ENCODE measurements at regions not wholly inside any gene's neighbourhood (a gene's known extent, or its start where the extent isn't known, plus 50 kb on each side); places are given as distances from the start of the nearest gene placed in this dataset.
"Not testable (repeated sequence)": the region's sequence is repeated elsewhere in the genome, so short reads cannot be mapped to it uniquely, and the experiment has no call there.

DNA sequence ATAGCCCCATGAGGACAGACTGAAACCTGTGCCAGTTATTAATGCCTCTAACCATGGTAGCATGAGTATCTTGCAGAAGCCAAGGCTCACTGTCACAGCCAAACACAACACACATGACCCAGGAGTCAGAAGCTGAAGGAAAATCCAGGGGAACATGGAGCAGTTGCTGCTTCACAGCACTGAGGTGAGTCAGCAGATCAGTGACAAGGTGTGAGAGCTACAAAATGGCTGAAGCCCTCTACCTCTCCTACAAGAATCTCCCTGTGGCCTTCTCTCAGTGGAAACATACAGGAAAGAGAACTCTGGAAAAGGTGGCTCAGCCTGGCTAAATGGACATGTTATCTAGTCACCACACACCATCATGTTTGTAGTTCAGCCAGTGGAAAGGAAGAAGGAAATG, 93.5 kb downstream of the NAB1 start:
- no peaks in the 10 kb centered on the region for H3K79me2 ChIP-seq (ENCODE audit: control insufficient read depth, insufficient read depth, low read length, unreplicated experiment)
- peaks cover 5% of the 10 kb centered on the region for H3K4me1 ChIP-seq (ENCODE audit: control insufficient read depth, insufficient read depth, low read length, unreplicated experiment)
- no peak overlapping the region for H3K4me3 ChIP-seq (ENCODE audit: low read depth, low read length)
- no peak overlapping the region for H2AFZ ChIP-seq (ENCODE audit: low read length, unreplicated experiment)
- peaks cover 10% of the 10 kb centered on the region; the same call in 1 of the 2 replicates for H3K27me3 ChIP-seq (ENCODE audit: insufficient read depth, low read length)
- H3K27ac ChIP-seq (ENCODE audit: low read depth, low read length): no peak overlapping the region
- H3K36me3 ChIP-seq (ENCODE audit: insufficient read depth, low read length): no peaks in the 10 kb centered on the region

DNA sequence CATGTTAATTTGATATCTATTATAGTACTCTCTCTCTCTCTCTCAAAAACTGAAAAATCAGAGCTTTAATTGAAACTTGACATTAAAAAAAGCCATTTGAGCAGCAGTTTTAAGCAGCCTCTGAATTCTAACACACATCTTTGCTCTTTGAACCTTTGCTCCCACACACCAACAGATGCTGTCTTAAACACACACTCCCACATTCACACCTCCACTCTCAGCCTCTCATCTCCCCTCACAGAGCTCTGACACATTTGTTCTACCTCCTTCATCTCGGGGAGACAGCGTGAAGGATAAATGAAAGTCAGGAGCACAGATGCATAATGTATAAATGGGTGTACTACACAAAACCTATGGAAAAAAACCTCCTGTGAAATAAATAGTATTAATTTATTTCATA, 95.2 kb downstream of the NAB1 start:
- H3K36me3 ChIP-seq (ENCODE audit: insufficient read depth, low read length): no peaks in the 10 kb centered on the region
- no peak overlapping the region for H3K27ac ChIP-seq (ENCODE audit: low read depth, low read length)
- no peak overlapping the region for H3K4me3 ChIP-seq (ENCODE audit: low read depth, low read length)
- no peaks in the 10 kb centered on the region for H3K79me2 ChIP-seq (ENCODE audit: control insufficient read depth, insufficient read depth, low read length, unreplicated experiment)
- H3K27me3 ChIP-seq (ENCODE audit: insufficient read depth, low read length): peaks cover 8% of the 10 kb centered on the region; the same call in 1 of the 2 replicates
- peaks cover 5% of the 10 kb centered on the region for H3K4me1 ChIP-seq (ENCODE audit: control insufficient read depth, insufficient read depth, low read length, unreplicated experiment)
- no peak overlapping the region for H2AFZ ChIP-seq (ENCODE audit: low read length, unreplicated experiment)

DNA sequence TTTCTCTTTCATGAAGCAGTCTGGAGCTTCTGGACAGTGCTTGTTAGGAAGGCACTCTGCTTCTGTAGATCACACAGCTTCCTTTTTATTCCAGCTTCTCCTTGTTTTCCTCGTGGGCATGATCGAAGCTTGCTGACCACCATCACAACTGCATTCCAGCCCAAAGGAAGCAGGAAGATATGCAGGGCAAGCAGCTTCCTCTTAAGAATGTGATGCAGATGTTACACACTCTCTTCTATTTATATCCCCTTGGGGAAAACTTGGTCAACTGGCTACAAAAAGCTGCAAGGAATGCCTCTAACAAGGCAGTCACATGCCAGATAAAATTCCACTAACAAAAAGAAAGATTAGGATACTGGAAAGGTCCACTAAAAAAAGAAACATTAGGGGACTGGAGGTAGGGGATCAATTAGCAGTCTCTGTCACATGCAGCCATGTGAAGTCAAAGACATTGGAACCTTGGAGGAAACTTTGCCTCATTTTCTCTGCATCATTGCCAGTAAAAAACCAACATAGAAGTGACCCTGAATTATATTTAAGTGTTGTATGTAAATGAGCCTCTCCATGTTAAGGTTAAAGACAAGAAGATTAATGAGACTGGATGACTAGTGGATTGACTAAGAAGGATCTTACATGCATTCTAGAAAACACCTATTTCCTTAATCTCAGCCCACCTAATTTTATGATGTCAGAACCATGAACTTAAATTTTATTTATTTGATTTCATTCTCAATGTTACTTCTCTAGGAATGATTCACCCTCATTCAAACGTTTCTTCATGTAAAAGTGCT, 98.3 kb downstream of the NAB1 start:
- peak overlapping the region; percentile 26 for H2AFZ ChIP-seq (ENCODE audit: low read length, unreplicated experiment)
- H3K27ac ChIP-seq (ENCODE audit: low read depth, low read length): no peak overlapping the region
- H3K27me3 ChIP-seq (ENCODE audit: insufficient read depth, low read length): peaks cover 6% of the 10 kb centered on the region; the same call in 1 of the 2 replicates
- no peaks in the 10 kb centered on the region for H3K36me3 ChIP-seq (ENCODE audit: insufficient read depth, low read length)
- H3K4me3 ChIP-seq (ENCODE audit: low read depth, low read length): no peak overlapping the region
- H3K4me1 ChIP-seq (ENCODE audit: control insufficient read depth, insufficient read depth, low read length, unreplicated experiment): peaks cover 5% of the 10 kb centered on the region
- no peaks in the 10 kb centered on the region for H3K79me2 ChIP-seq (ENCODE audit: control insufficient read depth, insufficient read depth, low read length, unreplicated experiment)

DNA sequence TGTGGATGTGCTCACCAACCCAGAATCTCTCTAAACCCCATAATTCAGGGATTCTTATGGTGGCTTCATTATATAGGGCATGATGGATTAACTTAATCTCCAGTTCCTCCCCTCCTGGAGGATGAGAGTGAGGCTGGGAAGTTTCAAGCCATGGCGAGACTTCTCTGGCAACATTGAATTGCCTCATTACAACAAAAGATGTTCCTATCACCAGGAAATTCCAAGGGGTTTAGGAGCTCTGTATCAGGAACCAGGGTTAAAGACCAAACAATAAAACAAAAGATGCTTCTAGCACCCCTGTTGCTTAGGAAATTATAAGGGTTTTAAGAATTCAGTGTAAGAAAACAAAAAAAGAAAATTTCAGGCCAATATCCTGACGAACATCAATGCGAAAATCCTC, 100.1 kb downstream of the NAB1 start:
- Histone ChIP-seq H3K4me1 (ENCODE audit: control insufficient read depth, insufficient read depth, low read length, unreplicated experiment) (peaks cover 5% of the 10 kb centered on the region), H3K4me3 (ENCODE audit: low read depth, low read length) (no peak overlapping the region), H2AFZ (ENCODE audit: low read length, unreplicated experiment) (no peak overlapping the region), H3K27ac (ENCODE audit: low read depth, low read length) (no peak overlapping the region), H3K79me2 (ENCODE audit: control insufficient read depth, insufficient read depth, low read length, unreplicated experiment) (no peaks in the 10 kb centered on the region), H3K27me3 (ENCODE audit: insufficient read depth, low read length) (no peaks in the 10 kb centered on the region), H3K36me3 (ENCODE audit: insufficient read depth, low read length) (no peaks in the 10 kb centered on the region)

DNA sequence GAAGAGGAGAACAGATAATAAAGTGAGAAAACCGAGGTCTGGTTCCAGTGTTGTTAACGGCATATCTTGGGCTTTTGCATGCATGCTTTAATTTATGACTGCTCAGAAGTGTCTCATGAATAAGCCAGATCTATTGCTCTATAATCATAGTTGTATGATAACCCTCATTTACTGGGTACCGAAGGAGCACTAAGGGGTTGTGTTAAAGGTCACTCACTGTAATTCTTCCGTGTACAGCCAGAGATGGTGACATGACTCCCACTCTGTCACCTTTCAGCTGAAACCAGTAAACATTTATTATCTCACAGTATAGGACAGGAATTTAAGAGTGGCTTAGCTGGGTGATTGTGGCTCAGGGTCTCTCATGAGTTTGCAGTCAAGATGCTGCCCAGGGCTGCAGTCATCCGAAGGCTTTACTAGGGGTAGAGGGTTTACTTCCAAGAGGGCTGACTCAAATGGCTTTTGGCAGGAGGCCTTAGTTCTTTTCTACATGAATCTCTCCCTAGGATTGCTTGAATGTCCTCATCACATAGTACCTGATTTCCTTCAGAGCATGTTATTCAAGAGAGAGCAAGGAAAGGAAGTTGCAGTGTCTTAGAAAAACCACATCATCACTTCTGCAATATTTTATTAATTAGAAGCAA, 107.0 kb downstream of the NAB1 start:
- H3K27me3 ChIP-seq (ENCODE audit: insufficient read depth, low read length): no peaks in the 10 kb centered on the region
- no peaks in the 10 kb centered on the region for H3K36me3 ChIP-seq (ENCODE audit: insufficient read depth, low read length)
- peaks cover 8% of the 10 kb centered on the region for H3K4me1 ChIP-seq (ENCODE audit: control insufficient read depth, insufficient read depth, low read length, unreplicated experiment)
- H3K4me3 ChIP-seq (ENCODE audit: low read depth, low read length): no peak overlapping the region
- no peaks in the 10 kb centered on the region for H3K79me2 ChIP-seq (ENCODE audit: control insufficient read depth, insufficient read depth, low read length, unreplicated experiment)
- H3K27ac ChIP-seq (ENCODE audit: low read depth, low read length): no peak overlapping the region
- H2AFZ ChIP-seq (ENCODE audit: low read length, unreplicated experiment): no peak overlapping the region

DNA sequence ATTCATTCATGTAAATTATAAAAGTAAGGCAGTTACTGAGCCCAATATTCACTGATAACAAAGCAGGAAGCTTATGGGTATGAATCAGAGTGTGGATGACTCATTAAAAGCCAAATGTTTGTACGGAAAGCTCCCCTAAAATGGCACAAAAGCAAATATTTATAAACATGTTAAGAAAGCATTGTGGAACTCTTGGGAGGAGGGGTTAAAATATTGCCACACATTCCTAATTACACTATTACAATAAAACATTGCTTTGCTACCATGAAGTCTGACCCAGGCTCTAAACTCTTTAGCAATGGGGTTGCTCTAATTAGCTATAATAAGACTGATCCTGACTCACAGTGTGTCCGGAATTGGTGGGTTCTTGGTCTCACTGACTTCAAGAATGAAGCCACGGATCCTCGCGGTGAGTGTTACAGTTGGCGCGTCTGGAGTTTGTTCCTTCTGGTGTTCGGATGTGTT, 110.9 kb downstream of the NAB1 start:
- Histone ChIP-seq H2AFZ (ENCODE audit: low read length, unreplicated experiment) (no peak overlapping the region), H3K79me2 (ENCODE audit: control insufficient read depth, insufficient read depth, low read length, unreplicated experiment) (no peaks in the 10 kb centered on the region), H3K4me1 (ENCODE audit: control insufficient read depth, insufficient read depth, low read length, unreplicated experiment) (peaks cover 8% of the 10 kb centered on the region), H3K27ac (ENCODE audit: low read depth, low read length) (no peak overlapping the region), H3K4me3 (ENCODE audit: low read depth, low read length) (no peak overlapping the region), H3K27me3 (ENCODE audit: insufficient read depth, low read length) (no peaks in the 10 kb centered on the region), H3K36me3 (ENCODE audit: insufficient read depth, low read length) (no peaks in the 10 kb centered on the region)

DNA sequence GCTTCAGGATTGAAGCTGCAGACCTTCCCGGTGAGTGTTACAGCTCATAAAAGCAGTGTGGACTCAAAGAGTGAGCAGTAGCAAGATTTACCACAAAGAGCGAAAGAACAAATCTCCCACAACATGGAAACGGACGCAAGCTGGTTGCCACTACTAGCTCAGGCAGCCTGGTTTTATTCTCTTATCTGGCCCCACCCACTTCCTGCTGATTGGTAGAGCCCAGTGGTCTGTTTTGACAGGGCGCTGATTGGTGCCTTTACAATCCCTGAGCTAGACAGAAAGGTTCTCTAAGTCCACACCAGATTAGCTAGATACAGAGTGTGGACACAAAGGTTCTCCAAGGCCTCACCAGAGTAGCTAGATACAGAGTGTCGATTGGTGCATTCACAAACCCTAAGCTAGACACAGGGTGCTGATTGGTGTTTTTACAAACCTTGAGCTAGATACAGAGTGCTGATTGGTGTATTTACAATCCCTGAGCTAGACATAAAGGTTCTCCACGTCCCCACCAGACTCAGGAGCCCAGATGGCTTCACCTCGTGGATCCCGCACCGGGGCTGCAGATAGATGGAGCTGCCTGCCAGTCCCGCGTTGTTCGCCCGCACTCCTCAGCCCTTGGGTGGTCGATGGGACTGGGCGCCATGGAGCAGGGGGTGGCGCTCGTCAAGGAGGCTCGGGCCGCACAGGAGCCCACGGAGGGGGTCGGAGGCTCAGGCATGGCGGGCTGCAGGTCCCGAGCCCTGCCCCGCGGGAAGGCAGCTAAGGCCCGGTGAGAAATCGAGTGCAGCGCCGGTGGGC, 111.7 kb downstream of the NAB1 start:
- not testable (repeated sequence) for H3K36me3 ChIP-seq (ENCODE audit: insufficient read depth, low read length); H3K79me2 ChIP-seq (ENCODE audit: control insufficient read depth, insufficient read depth, low read length, unreplicated experiment); H2AFZ ChIP-seq (ENCODE audit: low read length, unreplicated experiment); H3K4me1 ChIP-seq (ENCODE audit: control insufficient read depth, insufficient read depth, low read length, unreplicated experiment); H3K4me3 ChIP-seq (ENCODE audit: low read depth, low read length); H3K27ac ChIP-seq (ENCODE audit: low read depth, low read length); H3K27me3 ChIP-seq (ENCODE audit: insufficient read depth, low read length)

DNA sequence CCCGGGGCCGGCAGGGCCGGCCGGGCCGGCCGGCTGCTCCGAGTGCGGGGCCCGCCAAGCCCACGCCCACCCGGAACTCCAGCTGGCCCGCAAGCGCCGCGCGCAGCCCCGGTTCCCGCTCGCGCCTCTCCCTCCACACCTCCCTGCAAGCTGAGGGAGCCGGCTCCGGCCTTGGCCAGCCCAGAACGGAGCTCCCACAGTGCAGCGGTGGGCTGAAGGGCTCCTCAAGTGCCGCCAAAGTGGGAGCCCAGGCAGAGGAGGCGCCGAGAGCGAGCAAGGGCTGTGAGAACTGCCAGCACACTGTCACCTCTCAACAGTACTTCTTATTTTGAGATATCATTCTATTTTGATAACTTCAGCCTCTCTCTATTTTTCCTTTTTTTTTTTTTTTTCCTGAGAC, 112.3 kb downstream of the NAB1 start:
- not testable (repeated sequence) for H2AFZ ChIP-seq (ENCODE audit: low read length, unreplicated experiment); H3K27ac ChIP-seq (ENCODE audit: low read depth, low read length); H3K36me3 ChIP-seq (ENCODE audit: insufficient read depth, low read length); H3K4me3 ChIP-seq (ENCODE audit: low read depth, low read length); H3K79me2 ChIP-seq (ENCODE audit: control insufficient read depth, insufficient read depth, low read length, unreplicated experiment); H3K27me3 ChIP-seq (ENCODE audit: insufficient read depth, low read length)
- H3K4me1 ChIP-seq (ENCODE audit: control insufficient read depth, insufficient read depth, low read length, unreplicated experiment): peaks cover 16% of the 10 kb centered on the region

DNA sequence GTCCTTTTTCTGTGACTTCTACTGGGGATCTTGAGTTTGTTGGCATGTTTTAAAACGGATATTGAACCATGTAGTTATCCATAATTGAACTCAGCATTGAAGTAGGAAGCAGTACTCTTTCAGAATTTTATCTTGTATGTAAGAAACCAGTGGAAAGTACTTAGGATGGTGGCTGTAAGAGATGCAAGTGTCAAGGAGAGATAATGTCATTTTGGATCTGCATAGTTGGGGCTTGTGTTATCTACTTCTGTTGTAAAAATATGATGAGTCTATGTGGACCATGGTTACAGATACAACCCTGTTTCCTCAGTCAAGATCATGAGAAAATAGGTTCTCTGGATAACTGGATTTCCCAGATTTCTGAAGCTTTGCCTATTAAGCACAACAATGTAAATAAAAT, 113.7 kb downstream of the NAB1 start:
- Histone ChIP-seq H2AFZ (ENCODE audit: low read length, unreplicated experiment) (no peak overlapping the region), H3K4me1 (ENCODE audit: control insufficient read depth, insufficient read depth, low read length, unreplicated experiment) (peaks cover 21% of the 10 kb centered on the region), H3K4me3 (ENCODE audit: low read depth, low read length) (no peak overlapping the region)

DNA sequence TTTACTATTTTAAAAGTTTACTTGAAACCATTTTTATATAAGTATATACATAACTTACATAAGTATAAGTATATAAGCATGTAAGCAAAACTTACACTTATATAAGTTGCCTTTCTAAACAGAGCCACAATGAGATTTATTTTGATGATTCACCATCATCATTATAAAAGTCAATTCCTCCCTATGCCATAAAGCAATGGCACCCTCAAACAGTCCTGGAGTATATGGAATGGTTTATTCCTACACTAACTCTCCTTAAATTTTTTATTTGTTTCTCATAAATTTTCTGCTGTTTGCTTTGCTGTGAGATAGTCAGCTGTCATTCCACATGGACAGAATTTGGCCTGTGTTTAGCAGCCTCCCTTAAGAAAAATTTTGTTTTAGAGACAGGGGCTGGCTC, 114.2 kb downstream of the NAB1 start:
- Histone ChIP-seq H3K27me3 (ENCODE audit: insufficient read depth, low read length) (no peaks in the 10 kb centered on the region), H3K36me3 (ENCODE audit: insufficient read depth, low read length) (no peaks in the 10 kb centered on the region), H3K4me1 (ENCODE audit: control insufficient read depth, insufficient read depth, low read length, unreplicated experiment) (peaks cover 21% of the 10 kb centered on the region), H3K27ac (ENCODE audit: low read depth, low read length) (no peak overlapping the region), H2AFZ (ENCODE audit: low read length, unreplicated experiment) (no peak overlapping the region), H3K79me2 (ENCODE audit: control insufficient read depth, insufficient read depth, low read length, unreplicated experiment) (no peaks in the 10 kb centered on the region), H3K4me3 (ENCODE audit: low read depth, low read length) (no peak overlapping the region)

More for the DNA sequence above, 113.7 kb downstream of the NAB1 start:
- H3K27me3 ChIP-seq (ENCODE audit: insufficient read depth, low read length): no peaks in the 10 kb centered on the region
- no peak overlapping the region for H3K27ac ChIP-seq (ENCODE audit: low read depth, low read length)
- H3K79me2 ChIP-seq (ENCODE audit: control insufficient read depth, insufficient read depth, low read length, unreplicated experiment): no peaks in the 10 kb centered on the region
- no peaks in the 10 kb centered on the region for H3K36me3 ChIP-seq (ENCODE audit: insufficient read depth, low read length)

Data from ACC112 (cell line).